ENCODE measurements at regions not wholly inside any gene's neighbourhood (a gene's known extent, or its start where the extent isn't known, plus 50 kb on each side); places are given as distances from the start of the nearest gene placed in this dataset.

DNA sequence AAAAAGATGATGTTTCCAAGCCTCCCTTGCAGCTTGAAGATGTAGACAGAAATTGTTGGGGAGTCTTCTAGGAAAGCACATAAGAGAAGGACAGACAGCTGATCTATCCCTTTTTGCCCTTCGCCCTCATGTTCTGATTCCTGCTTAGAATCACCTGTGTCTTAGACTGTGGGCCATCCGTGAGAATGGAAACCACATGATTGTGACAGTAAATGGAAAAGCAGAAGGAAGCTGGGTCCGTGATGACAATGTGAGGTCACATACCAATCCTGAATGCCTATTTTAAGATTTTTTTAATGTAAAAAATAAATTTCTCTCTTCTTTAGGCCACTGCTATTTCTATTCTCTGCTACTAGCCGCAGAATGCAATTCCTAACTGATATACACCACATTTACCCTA, 67.7 kb upstream of the C1orf87 start:
- DNase-seq (ENCODE audit: low read depth), result no peak
- no peaks in the 10 kb centered on the region for H3K27me3 ChIP-seq (ENCODE audit: control insufficient read depth, insufficient read depth, low read length)
- no peak overlapping the region for H3K4me3 ChIP-seq (ENCODE audit: low read depth, low read length)
- FAIRE-seq, result no peak
- H3K36me3 ChIP-seq (ENCODE audit: control insufficient read depth, insufficient read depth, low read length), result no peaks in the 10 kb centered on the region
- TF ChIP-seq, protein P1, sequence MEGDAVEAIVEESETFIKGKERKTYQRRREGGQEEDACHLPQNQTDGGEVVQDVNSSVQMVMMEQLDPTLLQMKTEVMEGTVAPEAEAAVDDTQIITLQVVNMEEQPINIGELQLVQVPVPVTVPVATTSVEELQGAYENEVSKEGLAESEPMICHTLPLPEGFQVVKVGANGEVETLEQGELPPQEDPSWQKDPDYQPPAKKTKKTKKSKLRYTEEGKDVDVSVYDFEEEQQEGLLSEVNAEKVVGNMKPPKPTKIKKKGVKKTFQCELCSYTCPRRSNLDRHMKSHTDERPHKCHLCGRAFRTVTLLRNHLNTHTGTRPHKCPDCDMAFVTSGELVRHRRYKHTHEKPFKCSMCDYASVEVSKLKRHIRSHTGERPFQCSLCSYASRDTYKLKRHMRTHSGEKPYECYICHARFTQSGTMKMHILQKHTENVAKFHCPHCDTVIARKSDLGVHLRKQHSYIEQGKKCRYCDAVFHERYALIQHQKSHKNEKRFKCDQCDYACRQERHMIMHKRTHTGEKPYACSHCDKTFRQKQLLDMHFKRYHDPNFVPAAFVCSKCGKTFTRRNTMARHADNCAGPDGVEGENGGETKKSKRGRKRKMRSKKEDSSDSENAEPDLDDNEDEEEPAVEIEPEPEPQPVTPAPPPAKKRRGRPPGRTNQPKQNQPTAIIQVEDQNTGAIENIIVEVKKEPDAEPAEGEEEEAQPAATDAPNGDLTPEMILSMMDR (IDR thresholded peaks at IDR 0.05; ENCODE audit: insufficient read depth, low read length, severe bottlenecking), result no peak

DNA sequence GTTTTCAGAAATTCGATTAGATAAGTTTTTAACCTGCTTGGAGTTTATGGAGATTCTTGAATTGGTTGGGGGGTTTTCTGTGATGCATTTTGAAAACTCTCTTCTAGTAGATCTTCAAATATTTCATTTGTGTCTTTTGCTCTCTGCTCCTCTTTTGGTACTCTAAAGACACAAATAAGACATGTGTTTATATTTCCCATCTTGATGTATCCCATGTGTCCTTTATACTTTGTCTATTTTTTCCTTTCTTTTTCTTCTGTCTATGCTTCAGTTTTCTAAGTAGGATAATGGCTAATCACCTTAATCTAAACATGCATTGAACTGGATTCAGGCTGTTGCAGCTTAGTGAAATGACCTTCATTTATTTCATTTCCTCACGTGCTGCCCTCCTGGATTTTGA, 63.8 kb upstream of the C1orf87 start:
- FAIRE-seq (no peak), DNase-seq (ENCODE audit: low read depth) (no peak)
- Histone ChIP-seq H3K4me3 (ENCODE audit: low read depth, low read length) (no peak overlapping the region), H3K36me3 (ENCODE audit: control insufficient read depth, insufficient read depth, low read length) (no peaks in the 10 kb centered on the region), H3K27me3 (ENCODE audit: control insufficient read depth, insufficient read depth, low read length) (no peaks in the 10 kb centered on the region)
- TF ChIP-seq, protein P1 (IDR thresholded peaks at IDR 0.05; ENCODE audit: insufficient read depth, low read length, severe bottlenecking), result no peak

DNA sequence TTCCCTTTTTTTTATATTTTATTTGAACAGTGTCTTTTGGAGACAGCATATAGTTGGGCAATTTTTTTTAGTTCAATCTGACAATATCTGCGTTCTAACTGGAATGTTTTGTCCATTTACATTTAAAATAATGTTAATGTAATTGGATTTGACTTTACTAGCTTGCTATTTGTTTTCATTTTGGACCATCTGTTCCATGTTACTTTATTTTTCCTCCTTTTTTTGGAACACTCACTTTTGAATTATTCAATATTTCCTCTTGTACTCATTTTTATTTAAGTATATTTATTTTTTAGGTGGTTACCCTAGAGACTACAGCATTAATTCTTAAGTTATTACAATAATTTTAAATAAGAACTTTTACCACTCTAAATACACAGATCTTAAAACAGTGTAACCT, 62.8 kb upstream of the C1orf87 start:
- TF ChIP-seq, protein P1 (IDR thresholded peaks at IDR 0.05; ENCODE audit: insufficient read depth, low read length, severe bottlenecking), result no peak
- H3K4me3 ChIP-seq (ENCODE audit: low read depth, low read length), result no peak overlapping the region
- DNase-seq (ENCODE audit: low read depth) (no peak), FAIRE-seq (no peak)
- no peaks in the 10 kb centered on the region for H3K27me3 ChIP-seq (ENCODE audit: control insufficient read depth, insufficient read depth, low read length)
- no peaks in the 10 kb centered on the region for H3K36me3 ChIP-seq (ENCODE audit: control insufficient read depth, insufficient read depth, low read length)

DNA sequence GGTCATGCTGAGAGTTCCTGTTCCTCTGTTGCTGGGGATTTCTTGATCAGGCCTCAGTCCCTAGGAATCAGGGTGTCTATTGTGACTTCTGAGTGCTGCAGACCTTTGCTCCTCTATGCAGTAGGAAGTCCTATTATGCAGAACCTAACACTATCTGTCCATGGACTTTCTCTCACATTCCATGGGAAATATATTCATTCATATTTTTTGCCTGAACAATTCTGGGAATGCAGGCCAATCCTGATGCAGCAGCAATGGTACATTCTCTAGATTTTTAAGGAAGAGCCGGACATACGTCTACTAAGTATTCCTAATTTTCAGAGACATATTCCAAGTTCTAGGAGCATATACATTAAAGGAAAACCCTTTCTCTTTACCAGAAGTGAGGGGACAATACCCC, 61.1 kb upstream of the C1orf87 start:
- Histone ChIP-seq H3K27me3 (ENCODE audit: control insufficient read depth, insufficient read depth, low read length) (no peaks in the 10 kb centered on the region), H3K36me3 (ENCODE audit: control insufficient read depth, insufficient read depth, low read length) (no peaks in the 10 kb centered on the region), H3K4me3 (ENCODE audit: low read depth, low read length) (no peak overlapping the region)
- FAIRE-seq, result no peak
- TF ChIP-seq, protein P1 (IDR thresholded peaks at IDR 0.05; ENCODE audit: insufficient read depth, low read length, severe bottlenecking), result no peak
- no peak for DNase-seq (ENCODE audit: low read depth)

DNA sequence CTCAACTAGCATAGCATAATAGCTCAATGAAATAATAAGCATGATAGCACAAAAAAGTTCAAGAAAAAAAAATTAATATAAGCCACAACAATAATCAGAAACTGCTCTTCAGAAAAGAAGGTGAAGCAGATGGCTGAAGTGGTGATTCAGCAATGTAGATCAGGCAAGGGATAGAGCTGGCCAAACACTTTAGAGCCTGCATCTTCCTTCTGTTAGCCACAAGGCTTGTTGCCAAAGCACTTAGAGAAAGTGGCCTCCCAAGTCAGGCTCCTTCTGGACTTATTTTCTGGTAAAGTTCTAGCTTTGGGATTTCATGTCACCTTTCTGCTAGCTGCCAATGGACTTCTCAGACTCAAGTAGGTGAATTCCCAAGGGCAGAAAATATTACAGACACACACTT, 60.3 kb upstream of the C1orf87 start:
- TF ChIP-seq, protein P1 (IDR thresholded peaks at IDR 0.05; ENCODE audit: insufficient read depth, low read length, severe bottlenecking), result no peak
- DNase-seq (ENCODE audit: low read depth) (no peak), FAIRE-seq (no peak)
- Histone ChIP-seq H3K36me3 (ENCODE audit: control insufficient read depth, insufficient read depth, low read length) (no peaks in the 10 kb centered on the region), H3K4me3 (ENCODE audit: low read depth, low read length) (no peak overlapping the region), H3K27me3 (ENCODE audit: control insufficient read depth, insufficient read depth, low read length) (no peaks in the 10 kb centered on the region)

DNA sequence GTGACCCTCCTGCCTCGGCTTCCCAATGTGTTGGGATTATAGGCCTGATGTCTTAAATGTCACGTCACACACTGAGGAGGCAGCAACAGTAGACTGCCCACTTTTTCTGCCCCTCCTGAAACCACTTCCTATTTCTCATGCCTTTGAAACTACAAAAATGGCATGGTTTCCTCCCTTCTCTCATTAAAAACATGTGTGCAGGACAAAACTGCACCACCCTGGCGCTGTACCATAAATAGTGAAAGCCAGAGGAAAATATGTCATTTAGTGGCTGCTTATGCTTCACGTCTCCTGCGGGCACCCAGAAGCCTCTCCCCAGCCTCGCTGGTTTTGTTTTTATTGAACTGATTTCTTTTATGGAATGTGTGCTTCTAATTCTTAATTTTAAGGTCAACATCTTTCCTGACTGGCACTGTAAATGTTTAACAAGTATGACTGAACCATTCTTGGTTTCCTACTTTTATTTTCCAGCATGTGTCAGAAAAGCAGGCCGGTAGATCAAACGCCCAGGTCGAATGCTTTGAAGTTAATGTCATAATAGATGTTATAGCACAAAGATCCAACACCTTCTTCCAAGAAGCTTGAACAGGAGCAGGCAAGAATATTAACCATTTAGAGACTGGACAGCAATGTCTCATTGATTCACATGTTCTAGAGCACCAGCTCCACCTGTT, 59.6 kb upstream of the C1orf87 start:
- no peak for FAIRE-seq
- TF ChIP-seq, protein P1 (IDR thresholded peaks at IDR 0.05; ENCODE audit: insufficient read depth, low read length, severe bottlenecking), result no peak
- H3K27me3 ChIP-seq (ENCODE audit: control insufficient read depth, insufficient read depth, low read length), result no peaks in the 10 kb centered on the region
- peak; percentile 34 for DNase-seq (ENCODE audit: low read depth)
- no peaks in the 10 kb centered on the region for H3K36me3 ChIP-seq (ENCODE audit: control insufficient read depth, insufficient read depth, low read length)
- H3K4me3 ChIP-seq (ENCODE audit: low read depth, low read length), result no peak overlapping the region

Measured in bronchial epithelial cell (primary cell).